AG10803 (cell line): ENCODE measurements at regions not wholly inside any gene's neighbourhood (a gene's known extent, or its start where the extent isn't known, plus 50 kb on each side); places are given as distances from the start of the nearest gene placed in this dataset.

Source experiments
- DNase-seq: peaks from one replicate; pipeline ENCODE4 v3.0.0; 2010; ENCODE audit warnings: low read depth
- H3K4me3 ChIP-seq: 2 replicates; pipeline ENCODE4 v1.5.1; 2011; ENCODE audit warnings: mild to moderate bottlenecking, low read length, control low read depth
- CTCF ChIP-seq: conservative IDR thresholded peaks from 2 replicates; pipeline ENCODE4 v1.5.1; 2011; ENCODE audit warnings: mild to moderate bottlenecking, low read length, control low read depth, inconsistent platforms

- H3K4me3 ChIP-seq, result no peak overlapping the region
- TF ChIP-seq CTCF, result no peak
- no peak for DNase-seq
These were observed 192.3 kb upstream of the SHH start for GRCh38 chr7:156004265-156005201.

- H3K4me3 ChIP-seq, result no peak overlapping the region
- no peak for DNase-seq
- no peak for TF ChIP-seq CTCF
These were observed 191.2 kb upstream of the SHH start for GRCh38 chr7:156003220-156004162.

GRCh38 chr7:156002362-156003066, 190.3 kb upstream of the SHH start:
- H3K4me3 ChIP-seq, result no peak overlapping the region
- DNase-seq, result no peak
- no peak for TF ChIP-seq CTCF

- no peak for DNase-seq
- no peak for TF ChIP-seq CTCF
- no peak overlapping the region for H3K4me3 ChIP-seq
These were observed 189.4 kb upstream of the SHH start for GRCh38 chr7:156001496-156002260.

GRCh38 chr7:156000601-156001396, 188.5 kb upstream of the SHH start:
- no peak for TF ChIP-seq CTCF
- DNase-seq, result no peak

More at GRCh38 chr7:156000601-156001396, 188.5 kb upstream of the SHH start:
- H3K4me3 ChIP-seq, result no peak overlapping the region
